DOHH2 (cell line): ENCODE measurements at regions not wholly inside any gene's neighbourhood (a gene's known extent, or its start where the extent isn't known, plus 50 kb on each side); places are given as distances from the start of the nearest gene placed in this dataset.

Experiments used
- CTCF ChIP-seq: fragments of 200-600 bp; sonication (generic); IDR thresholded peaks from one replicate; pipeline ENCODE4 v1.5.1; 2014; ENCODE audit warnings: antibody characterized with exemption, mild to moderate bottlenecking, low read depth, low read length; ENCODE audit not compliant: poor library complexity, severe bottlenecking
- EZH2phosphoT487 ChIP-seq: fragments of 200-600 bp; sonication (generic); IDR thresholded peaks from 2 replicates; pipeline ENCODE4 v1.6.1; 2017; ENCODE audit warnings: borderline replicate concordance, mild to moderate bottlenecking, antibody characterized with exemption, low read length, moderate library complexity, mixed read lengths

GRCh38 chrX:147478899-147479298 lies 432.8 kb upstream of the FMR1 start:
- TF ChIP-seq CTCF (no peak), EZH2phosphoT487 (no peak)
